NCI-H2107 treated with DMSO at 0.1 percent for 48 hours (cell line): ENCODE measurements at regions not wholly inside any gene's neighbourhood (a gene's known extent, or its start where the extent isn't known, plus 50 kb on each side); places are given as distances from the start of the nearest gene placed in this dataset.

ENCODE experiments used
- DNase-seq: peaks from one replicate; lab custom pipeline; 2025; ENCODE audit not compliant: unreplicated experiment; lab: John Stamatoyannopoulos, UW

DNA sequence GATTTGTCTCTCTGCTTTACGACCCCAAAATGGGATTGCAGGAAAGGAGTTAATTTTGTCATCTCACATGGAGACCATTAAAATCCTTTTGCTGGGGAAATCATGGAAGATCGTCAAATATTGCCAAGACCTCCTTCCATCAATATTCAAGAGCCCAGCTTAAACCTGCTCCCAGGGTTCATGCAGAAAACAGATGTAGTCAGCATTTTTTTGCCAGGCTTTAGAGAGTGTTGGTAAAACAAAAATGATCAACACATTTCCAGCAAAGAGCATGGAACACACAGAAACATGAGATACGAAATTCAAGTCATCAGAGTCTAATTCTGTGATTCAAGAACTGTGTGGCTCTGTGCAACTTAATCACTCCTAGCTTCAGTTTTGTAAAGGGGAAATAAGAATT lies 118.0 kb upstream of the ATP10A start:
- no peak for DNase-seq

DNA sequence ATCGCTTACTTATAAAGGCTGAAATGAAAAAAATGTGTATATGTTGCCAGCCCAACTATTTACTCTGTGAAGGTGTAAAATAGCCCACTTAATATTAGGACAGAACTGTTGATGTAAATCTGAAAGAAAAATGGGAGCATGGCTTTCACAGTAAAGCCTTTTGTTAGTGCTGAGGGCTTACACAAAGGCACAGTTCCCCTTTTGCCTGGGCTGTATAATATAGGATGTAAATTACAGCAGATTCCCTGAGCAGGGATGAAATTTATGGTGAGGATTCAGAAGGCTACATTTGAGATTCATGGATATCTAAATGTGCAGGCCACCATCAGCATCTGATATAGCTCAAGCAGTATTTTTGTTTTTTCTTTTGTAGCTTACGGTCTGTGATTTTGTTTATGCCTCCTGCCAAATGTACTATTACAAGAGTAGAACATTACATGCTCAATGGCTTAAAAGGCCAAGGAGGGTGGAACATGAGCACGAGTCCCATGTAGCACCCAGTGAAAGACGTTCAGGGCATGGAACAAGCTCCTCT lies 109.1 kb upstream of the ATP10A start:
- no peak for DNase-seq

GRCh38 chr15:25971053-25971452 lies 107.9 kb upstream of the ATP10A start:
- no peak for DNase-seq

DNA sequence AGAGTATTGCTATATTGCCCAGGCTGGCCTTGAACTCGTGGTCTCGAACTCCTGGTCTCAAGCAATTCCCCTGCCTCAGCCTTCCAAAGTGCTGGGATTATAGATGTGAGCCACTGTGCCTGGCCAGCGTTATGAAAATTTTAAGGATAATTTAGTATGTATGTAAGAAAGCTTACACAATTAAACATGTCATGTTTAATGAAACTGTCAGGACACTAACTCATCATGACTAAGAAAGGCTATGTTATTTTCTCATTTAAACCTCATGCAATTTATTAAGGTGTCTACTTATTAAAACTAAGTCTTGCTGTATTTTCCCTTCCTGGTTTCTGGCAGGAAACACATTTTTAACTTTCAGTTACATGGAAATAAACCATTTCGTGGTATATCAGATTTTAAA lies 106.8 kb upstream of the ATP10A start:
- no peak for DNase-seq

DNA sequence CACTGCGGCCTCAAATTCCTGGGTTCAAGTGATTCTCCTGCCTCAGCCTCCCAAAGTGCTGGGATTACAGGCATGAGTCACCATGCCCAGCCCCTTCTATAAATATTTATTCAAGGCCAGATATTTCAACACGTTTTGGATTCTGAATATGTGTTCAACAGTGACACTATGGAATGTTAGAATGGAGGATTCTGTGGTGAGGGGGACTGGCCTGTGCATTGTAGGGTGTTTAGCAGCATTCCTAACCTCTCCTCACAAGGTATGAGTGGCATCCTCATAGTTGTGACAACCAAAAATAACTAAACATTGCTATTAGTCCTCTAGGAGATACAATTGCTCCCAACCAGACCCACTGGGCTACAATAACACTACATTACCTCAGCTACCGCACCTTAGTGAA lies 104.0 kb upstream of the ATP10A start:
- DNase-seq = no peak

- DNase-seq = no peak
These were observed 102.2 kb upstream of the ATP10A start for GRCh38 chr15:25965326-25965725.

DNA sequence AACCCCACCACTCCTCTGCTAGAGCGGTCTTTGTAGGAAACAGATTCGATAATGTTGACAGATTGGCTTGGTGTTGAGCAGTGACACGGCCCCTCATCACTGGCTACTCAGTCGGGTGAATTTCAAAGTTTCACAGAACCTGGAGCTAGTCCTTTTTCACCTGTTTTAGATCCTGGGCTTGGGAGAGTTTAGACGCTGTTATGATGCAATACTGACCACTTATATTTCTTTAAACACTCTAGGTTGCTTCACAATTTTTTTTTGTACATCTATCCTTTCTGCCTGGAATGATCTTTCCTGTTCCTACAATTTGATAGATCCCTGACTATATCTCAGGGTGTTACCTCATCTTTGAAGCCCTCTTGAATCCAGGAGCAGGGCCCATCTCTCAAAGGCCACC lies 97.1 kb upstream of the ATP10A start:
- DNase-seq = no peak

DNA sequence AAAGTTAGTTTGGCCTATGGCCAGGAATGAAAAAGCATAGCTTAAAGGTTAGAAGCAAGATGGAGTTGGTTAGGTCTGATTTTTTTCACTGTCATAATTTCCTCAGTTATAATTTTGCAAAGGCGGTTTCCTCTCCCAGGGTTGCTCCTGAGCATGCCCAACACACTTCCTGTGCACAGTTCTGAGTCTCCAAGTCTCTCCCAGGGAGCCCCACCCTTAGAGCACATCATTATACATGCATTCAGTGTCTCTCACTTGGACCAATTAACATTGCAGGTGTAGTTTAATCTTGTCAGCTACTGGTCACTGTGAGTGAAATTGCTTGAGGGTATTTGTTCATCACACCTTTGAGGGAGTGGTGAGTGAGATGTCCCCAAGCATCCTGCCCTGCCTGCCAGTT lies 96.0 kb upstream of the ATP10A start:
- DNase-seq = no peak

GRCh38 chr15:25955628-25956027 lies 92.5 kb upstream of the ATP10A start:
- no peak for DNase-seq

DNA sequence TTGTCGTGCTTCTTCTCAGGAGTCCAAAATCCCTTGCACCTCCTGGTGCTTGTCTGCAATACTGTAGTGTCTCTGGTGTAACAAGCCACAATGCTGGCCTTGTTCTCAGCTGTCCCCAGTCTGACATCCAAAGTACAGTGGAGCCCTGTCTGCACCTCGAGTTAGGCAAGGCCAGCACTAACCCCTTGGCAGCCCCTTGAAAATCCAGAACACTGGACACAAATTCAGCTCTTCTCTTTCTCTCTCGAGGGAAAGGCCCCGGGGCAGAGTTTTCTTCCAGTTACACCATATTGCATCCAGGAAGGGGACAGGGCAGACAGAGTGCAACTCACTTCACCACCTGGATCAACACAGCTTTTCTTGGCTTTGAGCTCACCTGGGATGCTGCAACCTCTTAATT lies 91.3 kb upstream of the ATP10A start:
- no peak for DNase-seq

GRCh38 chr15:25950014-25950413 lies 86.9 kb upstream of the ATP10A start:
- no peak for DNase-seq

- no peak for DNase-seq
These were observed 84.5 kb upstream of the ATP10A start for GRCh38 chr15:25947323-25948314.

- DNase-seq = no peak
These were observed 83.2 kb upstream of the ATP10A start for GRCh38 chr15:25946241-25946805.

DNA sequence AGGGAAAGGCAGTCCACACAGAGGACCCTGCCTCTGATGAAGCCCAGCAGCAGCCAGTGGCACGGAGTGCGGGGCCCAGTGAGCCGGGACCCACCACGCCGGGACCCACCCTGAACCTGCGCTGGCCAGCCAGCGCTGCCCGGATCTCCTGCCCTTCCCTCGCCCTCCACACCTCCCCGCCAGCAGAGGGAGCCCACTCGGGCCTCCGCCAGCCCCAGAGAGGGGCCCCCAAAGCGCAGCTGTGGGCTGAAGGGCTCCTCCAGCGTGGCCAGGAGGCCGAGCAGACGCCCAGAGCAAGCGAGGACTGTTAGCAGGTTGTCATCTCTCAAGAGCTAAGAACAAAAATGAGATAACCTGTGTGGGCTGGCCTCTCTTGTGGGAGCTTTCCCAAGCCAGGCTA lies 81.3 kb upstream of the ATP10A start:
- no peak for DNase-seq

DNA sequence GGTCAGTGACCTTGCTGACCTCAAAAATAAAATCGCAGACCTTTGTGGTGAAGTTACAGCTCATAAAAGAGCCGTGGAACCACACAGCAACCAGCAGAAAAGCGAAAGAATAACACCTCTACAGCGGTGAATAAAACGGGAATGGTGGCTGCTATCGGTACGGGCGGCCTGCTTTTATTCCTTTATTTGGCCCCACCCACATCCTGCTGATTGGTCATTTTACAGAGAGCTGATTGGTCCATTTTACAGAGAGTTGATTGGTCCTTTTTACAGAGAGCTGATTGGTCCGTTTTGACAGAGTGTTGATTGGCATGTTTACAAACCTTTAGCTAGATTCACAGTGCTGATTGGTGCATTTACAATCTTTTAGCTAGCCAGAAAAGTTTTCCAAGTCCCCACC lies 80.7 kb upstream of the ATP10A start:
- no peak for DNase-seq

DNA sequence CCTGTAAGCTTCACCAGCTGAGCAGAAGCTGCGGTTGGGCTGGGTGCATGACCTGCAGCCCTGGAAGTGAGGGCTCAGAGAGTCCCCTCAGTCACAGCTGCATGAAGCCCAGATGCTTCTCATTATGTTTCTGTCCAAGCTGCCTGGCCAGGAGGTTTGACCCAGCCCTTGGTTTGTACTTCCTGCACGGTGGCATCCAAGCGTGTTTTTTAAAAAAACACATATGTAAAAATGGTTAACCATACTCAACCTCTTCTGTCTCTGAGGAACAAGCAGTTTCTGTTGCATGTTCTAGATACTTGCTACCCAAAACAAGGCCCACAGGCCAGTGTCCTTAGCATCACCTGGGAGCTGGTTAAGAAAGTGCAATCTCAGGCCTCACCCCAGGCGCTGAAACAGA lies 76.0 kb upstream of the ATP10A start:
- no peak for DNase-seq

GRCh38 chr15:25937796-25938195 lies 74.7 kb upstream of the ATP10A start:
- no peak for DNase-seq

DNA sequence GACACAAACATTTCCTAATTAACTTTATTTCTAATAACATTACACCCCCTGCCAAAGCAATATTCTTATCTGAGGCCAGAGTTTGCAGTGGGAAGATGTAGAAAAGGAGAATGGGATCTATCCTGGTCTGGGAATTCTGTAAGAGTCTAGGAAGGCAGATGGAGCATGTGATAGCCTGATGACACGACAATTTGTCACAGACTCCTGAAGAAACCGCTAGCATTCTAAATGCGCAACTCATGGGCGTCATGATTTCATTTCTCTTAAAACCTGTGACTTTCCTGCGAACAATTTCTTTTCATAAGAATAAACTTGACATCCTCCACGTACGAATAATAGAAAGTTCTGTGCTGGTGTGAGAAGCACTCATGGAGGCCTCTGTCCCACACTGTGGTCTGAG lies 72.9 kb upstream of the ATP10A start:
- DNase-seq = no peak

GRCh38 chr15:25933456-25934158 lies 70.5 kb upstream of the ATP10A start:
- DNase-seq = no peak

DNA sequence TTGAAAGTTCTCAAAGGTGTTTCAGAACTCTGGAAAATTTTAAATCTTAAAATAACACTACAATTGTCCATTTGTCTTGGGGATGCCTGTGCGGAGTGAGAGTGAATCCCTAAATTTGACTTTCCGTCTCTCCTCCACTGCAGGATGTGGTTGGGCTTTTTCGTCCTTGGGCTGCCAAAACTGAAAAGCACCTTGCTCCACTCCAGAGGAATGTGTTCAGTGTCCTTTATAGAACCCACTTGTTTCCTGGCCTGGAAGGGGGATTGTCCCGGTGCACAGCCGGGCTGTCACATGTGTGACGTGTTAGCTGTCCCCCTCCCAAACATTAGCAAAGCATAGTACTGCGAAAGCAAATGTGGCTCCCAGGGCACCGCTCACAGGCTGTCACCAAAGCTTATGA lies 69.6 kb upstream of the ATP10A start:
- no peak for DNase-seq

GRCh38 chr15:25931851-25932250 lies 68.7 kb upstream of the ATP10A start:
- DNase-seq = no peak

GRCh38 chr15:25930931-25931330 lies 67.8 kb upstream of the ATP10A start:
- no peak for DNase-seq
